HG02981 (cell line): ENCODE measurements at regions not wholly inside any gene's neighbourhood (a gene's known extent, or its start where the extent isn't known, plus 50 kb on each side); places are given as distances from the start of the nearest gene placed in this dataset.
A peak's percentile ranks its signal among the peaks of the same experiment; 100 is the strongest.

Source experiments
- ATAC-seq: cut with Tn5 transposase; IDR thresholded peaks from one replicate; pipeline ENCODE4 v1.9.1; 2021; ENCODE audit warnings: mild to moderate bottlenecking, moderate library complexity; ENCODE audit not compliant: unreplicated experiment

DNA sequence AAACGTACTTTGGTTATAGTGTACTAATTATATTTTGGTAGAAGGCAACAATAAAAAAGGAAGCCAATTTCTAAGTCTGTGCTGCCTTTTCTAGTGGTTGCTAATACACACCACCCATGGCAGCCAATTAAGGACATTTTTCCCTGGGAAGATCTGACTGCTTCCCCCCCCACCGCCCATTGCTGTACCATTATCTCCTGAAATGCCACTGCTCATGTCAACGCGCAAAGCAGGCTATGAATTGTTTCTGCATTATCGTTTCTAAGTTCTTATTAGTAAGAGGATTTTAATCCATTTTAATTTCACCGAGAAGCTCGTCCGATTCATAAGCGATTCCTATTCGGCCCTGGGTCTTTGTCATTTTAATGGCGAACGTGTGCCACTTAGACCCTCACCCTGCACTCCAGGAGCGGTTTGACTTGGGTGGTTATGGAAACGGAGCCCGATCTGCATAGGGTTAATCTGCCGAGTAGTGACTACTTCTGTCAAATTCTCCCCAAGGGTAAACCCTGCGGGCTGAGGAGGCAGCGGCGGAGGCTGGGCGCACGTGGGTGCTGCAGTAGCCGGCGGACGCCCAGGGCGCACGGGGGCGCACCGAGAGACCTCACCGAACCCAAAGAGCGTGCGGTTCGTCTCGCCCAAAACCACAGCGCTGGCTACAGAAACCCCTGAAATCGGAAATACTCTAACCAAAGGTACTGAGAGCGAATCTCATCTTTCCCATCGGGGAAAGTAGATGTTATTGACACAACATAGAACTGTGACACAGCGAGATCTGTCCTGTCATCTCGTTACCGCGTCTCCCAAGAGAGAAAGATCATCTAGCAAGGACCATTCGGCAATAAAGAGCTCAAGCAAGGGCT, 55.8 kb upstream of the SHC3 start:
- peak; percentile 79 for ATAC-seq

- no peak for ATAC-seq
Measured at GRCh38 chr9:89236955-89237573, 58.4 kb upstream of the SHC3 start.

DNA sequence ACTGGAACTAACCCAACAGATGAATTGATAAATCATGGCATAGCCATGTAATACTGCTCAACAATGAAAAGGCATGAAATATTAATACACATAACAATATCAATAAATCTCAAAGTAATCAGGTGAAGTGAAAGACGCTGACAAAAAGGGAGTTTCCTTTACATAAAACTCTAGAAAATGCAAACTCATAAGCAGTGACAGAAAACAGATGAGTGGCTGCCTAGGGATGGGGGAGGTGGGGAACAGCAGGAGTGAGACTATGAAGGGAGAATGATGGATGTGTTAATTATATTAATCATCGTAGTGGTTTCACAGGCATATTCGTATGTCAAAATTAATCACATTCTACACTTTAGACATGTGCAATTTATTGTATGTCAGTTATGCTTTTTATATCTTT, 59.8 kb upstream of the SHC3 start:
- no peak for ATAC-seq

DNA sequence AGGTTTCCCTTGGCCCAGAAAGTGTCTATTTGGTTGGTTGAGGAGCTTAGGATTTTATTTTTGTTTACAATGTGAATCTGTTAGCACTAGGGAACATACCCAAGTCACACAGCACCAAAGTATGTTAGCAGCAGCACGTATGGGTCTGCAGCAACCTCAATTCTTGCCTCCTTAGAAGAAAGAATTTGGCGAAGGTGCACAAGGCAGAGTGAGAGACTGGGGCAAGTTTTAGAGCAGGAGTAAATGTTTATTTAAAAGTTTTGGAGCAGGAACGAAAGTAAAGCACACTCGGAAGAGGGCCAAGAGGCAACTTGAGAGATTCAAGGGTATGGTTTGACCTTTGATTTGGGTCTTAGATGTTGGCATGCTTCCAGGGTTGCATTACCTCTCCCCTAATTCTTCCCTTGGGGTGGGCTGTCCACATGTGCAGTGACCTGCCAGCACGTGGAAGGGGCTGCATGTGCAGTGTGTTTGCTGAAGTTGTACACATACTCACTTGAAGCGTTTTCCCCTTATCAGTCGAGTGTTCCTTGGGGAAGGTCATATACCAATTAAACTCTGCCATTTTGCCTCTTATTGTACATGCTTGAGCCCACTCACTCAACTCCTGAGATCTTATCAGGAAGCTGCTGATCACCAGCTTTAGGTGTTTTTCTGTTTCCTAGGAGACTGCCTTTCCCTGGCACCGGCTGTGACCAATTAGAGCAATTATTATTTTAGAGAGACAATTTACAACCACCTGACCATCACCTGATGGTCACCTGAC, 64.9 kb upstream of the SHC3 start:
- ATAC-seq = no peak

GRCh38 chr9:89246840-89247239, 64.2 kb upstream of the CKS2 start:
- ATAC-seq = no peak

- ATAC-seq = no peak
Measured at GRCh38 chr9:89247431-89248353, 63.3 kb upstream of the CKS2 start.

DNA sequence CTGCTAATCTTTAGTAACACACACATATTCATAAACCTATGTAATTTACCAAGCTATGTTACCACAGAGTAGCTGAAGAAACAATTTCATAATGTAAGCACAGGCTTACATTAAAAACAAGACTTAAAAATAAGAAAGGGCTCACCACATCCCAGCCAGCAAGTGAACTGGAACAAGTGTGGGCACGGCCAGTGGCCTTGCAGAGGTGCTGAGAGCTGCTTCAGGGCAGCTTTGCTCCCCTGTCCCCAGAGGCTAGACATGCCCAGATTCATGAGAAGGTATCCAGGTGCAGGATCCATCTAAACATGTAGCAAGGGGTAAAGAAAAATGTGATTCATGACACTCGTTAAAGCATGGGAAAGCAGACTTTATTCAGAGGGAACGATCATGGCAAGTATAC, 62.0 kb upstream of the CKS2 start:
- ATAC-seq = no peak

GRCh38 chr9:89252651-89253267, 58.2 kb upstream of the CKS2 start:
- ATAC-seq = no peak

GRCh38 chr9:89254058-89254772, 56.8 kb upstream of the CKS2 start:
- ATAC-seq = no peak

- no peak for ATAC-seq
Measured at GRCh38 chr9:89254773-89255125, 56.2 kb upstream of the CKS2 start.

- ATAC-seq = no peak
Measured at GRCh38 chr9:89256225-89256624, 54.8 kb upstream of the CKS2 start.

GRCh38 chr9:89256642-89257041, 54.4 kb upstream of the CKS2 start:
- no peak for ATAC-seq

GRCh38 chr9:89260525-89260924, 50.5 kb upstream of the CKS2 start:
- no peak for ATAC-seq
